ENCODE measurements at regions not wholly inside any gene's neighbourhood (a gene's known extent, or its start where the extent isn't known, plus 50 kb on each side); places are given as distances from the start of the nearest gene placed in this dataset.

DNA sequence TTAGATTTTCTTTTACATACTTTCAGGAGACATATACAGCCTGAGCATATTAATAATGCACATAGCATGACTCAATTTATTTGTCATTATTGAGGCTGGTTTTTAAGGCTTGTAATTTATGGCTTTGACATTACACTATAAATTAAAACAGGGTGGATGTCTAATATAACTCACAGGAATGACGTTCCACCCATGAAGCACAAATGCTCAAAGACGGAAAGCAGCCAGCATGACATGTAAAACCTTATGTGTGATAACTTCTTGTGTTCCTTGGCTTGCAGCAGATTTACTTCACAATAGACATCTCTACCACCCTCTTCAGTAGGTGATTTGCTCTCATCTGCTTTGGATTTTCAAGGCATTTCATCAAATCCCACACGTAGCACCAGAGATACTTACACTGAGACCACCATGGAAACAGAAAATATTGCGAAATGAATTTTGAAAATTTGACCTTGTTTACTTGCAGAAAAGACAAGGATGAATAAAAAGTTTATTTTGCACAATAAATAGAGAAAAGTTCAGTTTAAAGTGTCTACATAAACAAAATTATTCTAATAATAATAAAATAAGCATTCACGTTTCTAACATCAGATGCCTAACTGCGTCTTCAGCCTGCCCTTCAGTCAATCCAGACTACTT is 64.7 kb upstream of the BTC start:
- H4K5ac ChIP-seq (ENCODE audit: insufficient read length, low read depth, low read length): no peak overlapping the region
- no peak overlapping the region for H3K14ac ChIP-seq (ENCODE audit: insufficient read length)
- no peak overlapping the region for H2BK120ac ChIP-seq (replicated peaks; ENCODE audit: low read depth, low read length)
- H2BK12ac ChIP-seq (ENCODE audit: low read depth, low read length): no peak overlapping the region
- no peak overlapping the region for H2BK5ac ChIP-seq (ENCODE audit: low read depth, low read length)
- no peak overlapping the region for H3K4me3 ChIP-seq (ENCODE audit: extremely low read depth in 1 of 4, insufficient read depth in 2 of 4, low read depth in 3 of 4, low read length in 4 of 4)
- H3K27ac ChIP-seq (ENCODE audit: low read depth, low read length): no peak overlapping the region
- no peaks in the 10 kb centered on the region for H3K23me2 ChIP-seq (ENCODE audit: low read depth, low read length)
- no peak overlapping the region for H3K18ac ChIP-seq (ENCODE audit: extremely low read depth, low read length)
- FAIRE-seq (no peak), DNase-seq (ENCODE audit: low read depth in 1 of 2, low spot score in 2 of 2) (no peak)
- H3K79me1 ChIP-seq (ENCODE audit: low read depth, low read length): no peaks in the 10 kb centered on the region
- no peak overlapping the region for H3K9ac ChIP-seq (replicated peaks in 1 of 4; ENCODE audit: extremely low read depth in 1 of 4, low read depth in 3 of 4, low read length in 3 of 4)
- WGBS, 2 experiments (ENCODE audit: extremely low coverage in 1 of 2, insufficient coverage in 1 of 2, insufficient read length in 1 of 2, insufficient replicate concordance in 2 of 2, low coverage in 1 of 2, low lambda C conversion rate in 2 of 2, missing lambda C conversion rate in 1 of 2): 96% methylated on average over 6 of the region's 6 CpGs; no CpG with 5 or more reads in 1 of the 2 experiments
- no peak overlapping the region for H3K4me2 ChIP-seq (ENCODE audit: insufficient read depth in 1 of 2, low read depth in 2 of 2, low read length in 2 of 2)
- H3K23ac ChIP-seq (ENCODE audit: insufficient read length): no peak overlapping the region
- H3K4ac ChIP-seq (replicated peaks; ENCODE audit: insufficient read length, low read depth, low read length): no peak overlapping the region
- peaks cover 0 to under 1% (median 0%) of the 10 kb centered on the region in 4 experiments; a peak in 1 of 7 replicates for H3K27me3 ChIP-seq (replicated peaks in 1 of 4; ENCODE audit: control insufficient read depth in 3 of 4, extremely low read depth in 1 of 4, insufficient read depth in 3 of 4, low read length in 3 of 4)
- no peak overlapping the region for H4K8ac ChIP-seq (ENCODE audit: extremely low read depth, insufficient read depth, low read length)
- no peaks in the 10 kb centered on the region for H3K79me2 ChIP-seq (ENCODE audit: control insufficient read depth in 1 of 2, insufficient read depth in 2 of 2, low read length in 2 of 2)
- no peaks in the 10 kb centered on the region for H3K4me1 ChIP-seq (replicated peaks in 1 of 4; ENCODE audit: control insufficient read depth in 3 of 4, insufficient read depth in 4 of 4, low read length in 3 of 4)
- H3K56ac ChIP-seq (replicated peaks; ENCODE audit: insufficient read length, low read depth, low read length): no peak overlapping the region
- POLR2A ChIA-PET (ENCODE audit: partially characterized antibody): no interaction called here
- no peaks in the 10 kb centered on the region for H4K20me1 ChIP-seq (replicated peaks in 1 of 2; ENCODE audit: control insufficient read depth in 1 of 2, insufficient read depth in 2 of 2, low read length in 2 of 2)
- no peak overlapping the region for H4K91ac ChIP-seq (replicated peaks; ENCODE audit: insufficient read length, low read length)
- no peaks in the 10 kb centered on the region for H3K36me3 ChIP-seq (ENCODE audit: control insufficient read depth in 2 of 4, insufficient read depth in 4 of 4, low read length in 3 of 4)
- H2BK20ac ChIP-seq (ENCODE audit: low read length): no peak overlapping the region
- H2BK15ac ChIP-seq (ENCODE audit: low read length): no peak overlapping the region
- H2AK5ac ChIP-seq (ENCODE audit: low read depth, low read length): no peak overlapping the region
- 0 out of 4 replicates have a peak, but pooled peaks cover 0 to 3% of the 10 kb centered on the region in 2 experiments for H3K9me3 ChIP-seq (ENCODE audit: insufficient read depth in 2 of 2, low read depth in 1 of 2, low read length in 1 of 2)
- no peak for TF ChIP-seq RFX5 (IDR thresholded peaks at IDR 0.05; ENCODE audit: borderline replicate concordance, low read depth, low read length)
- TF ChIP-seq NRF1 (IDR thresholded peaks at IDR 0.05; ENCODE audit: low read depth, low read length): no peak
- TF ChIP-seq, protein P1, sequence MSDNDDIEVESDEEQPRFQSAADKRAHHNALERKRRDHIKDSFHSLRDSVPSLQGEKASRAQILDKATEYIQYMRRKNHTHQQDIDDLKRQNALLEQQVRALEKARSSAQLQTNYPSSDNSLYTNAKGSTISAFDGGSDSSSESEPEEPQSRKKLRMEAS (IDR thresholded peaks at IDR 0.05): no peak
- no peak for TF ChIP-seq JUN (IDR thresholded peaks at IDR 0.05; ENCODE audit: low read depth, low read length)
- TF ChIP-seq POU5F1 (IDR thresholded peaks at IDR 0.05; ENCODE audit: low read depth, low read length): no peak
- H2AFZ ChIP-seq (ENCODE audit: low read length): no peak overlapping the region
- CTCF ChIA-PET (ENCODE audit: partially characterized antibody): interaction anchor here (0.5 kb wide), 1 partner anchor 372 kb away, joined by 3 read pairs; no protein-coding TSS in a partner anchor
